GM20000 (cell line): ENCODE measurements at regions not wholly inside any gene's neighbourhood (a gene's known extent, or its start where the extent isn't known, plus 50 kb on each side); places are given as distances from the start of the nearest gene placed in this dataset.

Experiments used
- DNase-seq: peaks from one replicate; pipeline ENCODE4 v3.0.0; 2012; ENCODE audit warnings: low spot score
- TF ChIP-seq, protein P1 (sequence below): IDR thresholded peaks from 2 replicates; pipeline ENCODE4 v1.5.1; 2012; ENCODE audit warnings: mild to moderate bottlenecking, control low read depth; ENCODE audit errors: extremely low read depth, missing control alignments

DNA sequence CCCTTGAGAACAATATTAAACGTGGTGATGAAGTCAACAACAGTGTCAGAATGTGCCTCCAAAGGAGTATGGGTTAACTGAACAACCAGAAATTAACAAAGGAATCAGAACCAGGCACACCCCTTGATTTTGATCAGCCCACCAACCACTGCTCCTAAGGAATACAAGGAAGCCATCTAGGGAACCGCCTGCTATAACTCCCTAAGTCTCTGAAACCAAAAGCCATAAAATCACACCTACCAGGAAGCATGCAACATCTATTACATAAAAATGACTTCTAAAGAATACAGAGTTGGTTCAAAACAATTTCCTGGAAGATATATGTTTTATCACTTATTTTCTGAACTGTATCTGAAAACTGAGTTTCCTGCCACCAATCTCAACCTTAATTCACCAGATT is 360.0 kb downstream of the EPHA4 start:
- DNase-seq = no peak
- TF ChIP-seq, protein P1, sequence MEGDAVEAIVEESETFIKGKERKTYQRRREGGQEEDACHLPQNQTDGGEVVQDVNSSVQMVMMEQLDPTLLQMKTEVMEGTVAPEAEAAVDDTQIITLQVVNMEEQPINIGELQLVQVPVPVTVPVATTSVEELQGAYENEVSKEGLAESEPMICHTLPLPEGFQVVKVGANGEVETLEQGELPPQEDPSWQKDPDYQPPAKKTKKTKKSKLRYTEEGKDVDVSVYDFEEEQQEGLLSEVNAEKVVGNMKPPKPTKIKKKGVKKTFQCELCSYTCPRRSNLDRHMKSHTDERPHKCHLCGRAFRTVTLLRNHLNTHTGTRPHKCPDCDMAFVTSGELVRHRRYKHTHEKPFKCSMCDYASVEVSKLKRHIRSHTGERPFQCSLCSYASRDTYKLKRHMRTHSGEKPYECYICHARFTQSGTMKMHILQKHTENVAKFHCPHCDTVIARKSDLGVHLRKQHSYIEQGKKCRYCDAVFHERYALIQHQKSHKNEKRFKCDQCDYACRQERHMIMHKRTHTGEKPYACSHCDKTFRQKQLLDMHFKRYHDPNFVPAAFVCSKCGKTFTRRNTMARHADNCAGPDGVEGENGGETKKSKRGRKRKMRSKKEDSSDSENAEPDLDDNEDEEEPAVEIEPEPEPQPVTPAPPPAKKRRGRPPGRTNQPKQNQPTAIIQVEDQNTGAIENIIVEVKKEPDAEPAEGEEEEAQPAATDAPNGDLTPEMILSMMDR = no peak

DNA sequence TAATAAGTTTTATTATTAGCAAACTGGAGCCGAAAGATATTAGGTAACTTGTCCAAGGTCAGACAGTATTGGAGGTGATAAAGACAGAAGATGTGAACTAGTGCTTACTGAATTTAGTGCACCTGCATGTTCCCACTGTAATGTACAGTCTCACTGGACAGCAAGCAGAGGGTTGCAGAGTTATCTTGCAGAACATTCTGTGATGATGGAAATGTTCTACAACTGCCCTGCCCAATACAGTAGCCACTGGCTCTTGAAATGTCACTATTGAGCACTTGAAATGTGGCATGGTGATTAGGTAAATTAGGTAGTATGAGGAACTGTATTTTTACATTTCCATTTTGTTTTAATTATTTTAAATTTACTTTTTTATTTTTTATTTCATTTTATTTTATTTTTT is 356.6 kb downstream of the EPHA4 start:
- TF ChIP-seq, protein P1 = no peak
- DNase-seq = no peak

DNA sequence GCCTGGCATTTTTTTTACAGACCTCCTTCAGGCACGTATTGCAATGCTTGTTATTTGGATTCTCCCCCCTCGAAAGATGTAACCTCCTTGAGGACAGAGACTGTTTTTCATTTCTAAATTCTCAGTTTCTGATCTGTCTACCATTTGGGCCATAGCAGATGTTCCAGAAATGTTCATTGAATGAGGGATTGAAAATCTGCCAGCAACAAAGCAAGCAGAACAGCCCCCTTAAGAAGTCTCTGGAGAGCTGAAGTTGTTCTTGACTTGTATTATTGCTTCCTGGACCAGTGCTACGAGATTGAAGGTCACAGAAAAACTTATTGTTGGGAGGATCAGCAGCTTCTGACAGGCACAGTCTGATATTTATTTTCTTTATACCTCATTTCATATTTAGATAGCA is 355.5 kb downstream of the EPHA4 start:
- TF ChIP-seq, protein P1 = no peak
- DNase-seq = no peak

DNA sequence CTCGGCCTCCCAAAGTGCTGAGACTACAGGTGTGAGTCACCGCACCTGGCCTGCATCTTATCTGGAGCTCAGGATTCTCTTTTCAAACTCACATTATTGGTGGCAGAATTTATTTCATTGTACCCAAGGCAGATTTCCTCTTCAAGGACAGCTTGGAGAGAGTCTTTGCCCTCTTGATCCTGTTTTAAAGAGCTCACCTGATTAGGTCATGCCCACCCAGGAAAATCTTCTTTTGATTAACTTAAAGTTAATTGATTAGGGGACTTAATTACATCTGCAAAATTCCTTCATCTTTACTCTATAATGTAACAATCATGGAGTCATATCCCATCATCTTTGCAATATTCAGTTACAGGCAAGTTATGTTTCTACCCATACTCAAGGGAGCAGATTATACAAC is 346.4 kb downstream of the EPHA4 start:
- no peak for DNase-seq
- TF ChIP-seq, protein P1 = no peak

DNA sequence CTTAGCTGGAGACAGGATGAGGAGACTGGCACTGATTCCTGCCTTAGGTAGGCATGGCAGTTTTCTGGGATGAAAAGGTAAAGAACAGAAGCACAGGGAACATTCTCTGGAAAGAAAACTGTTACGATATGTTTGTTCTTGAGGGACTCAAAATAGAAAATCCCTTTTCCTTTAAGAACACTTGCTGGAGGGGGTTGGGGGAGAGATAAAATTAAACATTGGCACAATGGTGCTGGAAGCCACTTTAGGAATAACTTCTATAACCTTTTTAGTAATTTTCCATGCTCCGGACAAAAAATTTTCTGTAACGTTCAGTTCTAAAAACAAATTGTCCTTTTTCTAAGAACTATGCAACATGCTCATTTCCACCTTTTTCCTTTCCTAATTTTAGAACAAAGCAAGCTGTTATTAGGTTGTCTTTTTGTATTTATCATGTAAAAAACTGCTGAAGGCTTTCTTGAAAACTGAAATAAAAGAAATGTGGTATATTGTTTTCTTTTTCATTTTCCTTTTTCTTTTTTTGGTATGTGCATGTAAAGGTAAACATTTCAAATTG is 343.8 kb downstream of the EPHA4 start:
- no peak for DNase-seq
- TF ChIP-seq, protein P1 = no peak

DNA sequence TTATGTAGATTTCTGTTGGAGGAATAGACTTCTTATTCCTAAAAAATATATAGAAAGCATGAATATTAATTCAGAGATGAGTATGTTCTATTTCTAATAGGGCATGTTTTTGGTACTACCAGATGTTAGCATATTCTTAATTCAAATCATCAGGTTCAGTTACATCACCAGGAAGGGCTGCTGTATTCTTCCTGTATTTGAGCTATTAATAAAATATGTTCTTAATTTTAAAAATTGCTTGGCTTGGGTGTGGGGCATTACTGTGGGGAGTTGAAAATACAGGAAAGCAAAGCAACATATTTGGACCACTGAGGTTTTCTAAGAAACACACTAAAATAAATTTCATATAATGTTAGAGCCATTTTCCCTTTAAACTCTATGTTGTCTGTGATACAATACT is 343.0 kb downstream of the EPHA4 start:
- no peak for DNase-seq
- TF ChIP-seq, protein P1 = no peak

DNA sequence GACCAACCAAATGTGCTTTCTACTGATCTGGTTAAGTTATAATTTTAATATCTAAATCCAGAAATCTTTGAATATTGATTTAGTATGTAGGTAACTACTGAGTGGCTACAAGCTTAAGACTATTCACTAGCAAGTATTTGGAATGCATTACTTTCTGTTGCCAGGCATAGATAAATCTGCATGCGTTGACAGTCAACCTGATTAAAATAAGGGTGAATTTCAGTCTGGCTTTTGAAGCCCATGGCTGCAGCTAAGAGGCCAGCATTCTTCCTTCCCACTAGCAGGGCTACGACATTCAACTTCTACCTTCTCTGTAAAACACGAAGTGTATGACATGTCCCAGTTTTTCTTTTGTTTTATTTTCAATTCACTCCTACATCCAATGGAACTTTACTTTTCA is 340.6 kb downstream of the EPHA4 start:
- TF ChIP-seq, protein P1 = no peak
- DNase-seq = no peak
